ENCODE measurements at regions not wholly inside any gene's neighbourhood (a gene's known extent, or its start where the extent isn't known, plus 50 kb on each side); places are given as distances from the start of the nearest gene placed in this dataset.

GRCh38 chr5:107223066-107223465 is 447.7 kb downstream of the EFNA5 start:
- DNase-seq (ENCODE audit: low spot score): no peak
- in situ Hi-C loops (cut with MboI; ENCODE audit: low pct_unique_long_range_greater_than_20kb, low sequenced_read_pairs, unreplicated experiment): no loop called here
- TF ChIP-seq CTCF (IDR thresholded peaks at IDR 0.05; ENCODE audit: extremely low read depth, insufficient read depth, missing control alignments): no peak

GRCh38 chr5:107219993-107220392 is 450.7 kb downstream of the EFNA5 start:
- in situ Hi-C loops (cut with MboI; ENCODE audit: low pct_unique_long_range_greater_than_20kb, low sequenced_read_pairs, unreplicated experiment): no loop called here
- TF ChIP-seq CTCF (IDR thresholded peaks at IDR 0.05; ENCODE audit: extremely low read depth, insufficient read depth, missing control alignments): no peak
- no peak for DNase-seq (ENCODE audit: low spot score)

GRCh38 chr5:107218457-107219193 is 452.1 kb downstream of the EFNA5 start:
- no peak for TF ChIP-seq CTCF (IDR thresholded peaks at IDR 0.05; ENCODE audit: extremely low read depth, insufficient read depth, missing control alignments)
- no peak for DNase-seq (ENCODE audit: low spot score)
- in situ Hi-C loops (cut with MboI; ENCODE audit: low pct_unique_long_range_greater_than_20kb, low sequenced_read_pairs, unreplicated experiment): no loop called here

- no peak for TF ChIP-seq CTCF (IDR thresholded peaks at IDR 0.05; ENCODE audit: extremely low read depth, insufficient read depth, missing control alignments)
- no peak for DNase-seq (ENCODE audit: low spot score)
- in situ Hi-C loops (cut with MboI; ENCODE audit: low pct_unique_long_range_greater_than_20kb, low sequenced_read_pairs, unreplicated experiment): no loop called here
Measured at GRCh38 chr5:107217721-107218130, 453.0 kb downstream of the EFNA5 start.

- in situ Hi-C loops (cut with MboI; ENCODE audit: low pct_unique_long_range_greater_than_20kb, low sequenced_read_pairs, unreplicated experiment): no loop called here
- no peak for TF ChIP-seq CTCF (IDR thresholded peaks at IDR 0.05; ENCODE audit: extremely low read depth, insufficient read depth, missing control alignments)
- DNase-seq (ENCODE audit: low spot score): no peak
Measured at GRCh38 chr5:107216587-107216986, 454.1 kb downstream of the EFNA5 start.

GRCh38 chr5:107215611-107216010 is 455.1 kb downstream of the EFNA5 start:
- TF ChIP-seq CTCF (IDR thresholded peaks at IDR 0.05; ENCODE audit: extremely low read depth, insufficient read depth, missing control alignments): no peak
- in situ Hi-C loops (cut with MboI; ENCODE audit: low pct_unique_long_range_greater_than_20kb, low sequenced_read_pairs, unreplicated experiment): no loop called here
- DNase-seq (ENCODE audit: low spot score): no peak
